OCI-LY3 (cell line): ENCODE measurements at regions not wholly inside any gene's neighbourhood (a gene's known extent, or its start where the extent isn't known, plus 50 kb on each side); places are given as distances from the start of the nearest gene placed in this dataset.

Experiments used
- EZH2phosphoT487 ChIP-seq: fragments of 200-600 bp; shearing (Covaris generic); IDR thresholded peaks from 2 replicates; pipeline ENCODE4 v1.6.1; 2018; ENCODE audit warnings: antibody characterized with exemption, mixed run types, low read depth
- TF ChIP-seq, protein P1 (sequence below): fragments of 200-600, 300-600 bp; sonication (generic); IDR thresholded peaks from 2 replicates; pipeline ENCODE4 v1.5.1; 2014; ENCODE audit warnings: antibody characterized with exemption, low read length, low read depth

DNA sequence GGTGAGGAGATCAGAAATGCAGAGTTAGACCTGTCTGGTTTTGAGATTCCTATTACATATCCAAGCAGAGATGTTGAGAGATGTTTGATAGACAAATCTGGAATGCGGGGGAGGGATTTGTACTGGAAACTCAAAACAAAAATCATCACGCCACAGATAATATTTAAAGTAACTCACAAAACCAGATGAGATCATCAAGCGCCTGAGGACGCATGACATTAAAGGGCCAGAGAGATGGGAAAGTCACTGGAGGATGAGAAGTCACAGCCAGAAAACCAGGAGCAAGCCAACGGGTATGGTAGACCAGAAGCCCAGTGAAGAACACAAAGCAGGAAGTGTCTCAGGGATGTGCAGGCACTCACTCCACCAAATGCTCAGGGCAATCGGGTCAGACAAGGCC, 87.7 kb downstream of the DLL1 start:
- TF ChIP-seq, protein P1, sequence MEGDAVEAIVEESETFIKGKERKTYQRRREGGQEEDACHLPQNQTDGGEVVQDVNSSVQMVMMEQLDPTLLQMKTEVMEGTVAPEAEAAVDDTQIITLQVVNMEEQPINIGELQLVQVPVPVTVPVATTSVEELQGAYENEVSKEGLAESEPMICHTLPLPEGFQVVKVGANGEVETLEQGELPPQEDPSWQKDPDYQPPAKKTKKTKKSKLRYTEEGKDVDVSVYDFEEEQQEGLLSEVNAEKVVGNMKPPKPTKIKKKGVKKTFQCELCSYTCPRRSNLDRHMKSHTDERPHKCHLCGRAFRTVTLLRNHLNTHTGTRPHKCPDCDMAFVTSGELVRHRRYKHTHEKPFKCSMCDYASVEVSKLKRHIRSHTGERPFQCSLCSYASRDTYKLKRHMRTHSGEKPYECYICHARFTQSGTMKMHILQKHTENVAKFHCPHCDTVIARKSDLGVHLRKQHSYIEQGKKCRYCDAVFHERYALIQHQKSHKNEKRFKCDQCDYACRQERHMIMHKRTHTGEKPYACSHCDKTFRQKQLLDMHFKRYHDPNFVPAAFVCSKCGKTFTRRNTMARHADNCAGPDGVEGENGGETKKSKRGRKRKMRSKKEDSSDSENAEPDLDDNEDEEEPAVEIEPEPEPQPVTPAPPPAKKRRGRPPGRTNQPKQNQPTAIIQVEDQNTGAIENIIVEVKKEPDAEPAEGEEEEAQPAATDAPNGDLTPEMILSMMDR = no peak
- no peak for TF ChIP-seq EZH2phosphoT487
